ENCODE measurements at regions not wholly inside any gene's neighbourhood (a gene's known extent, or its start where the extent isn't known, plus 50 kb on each side); places are given as distances from the start of the nearest gene placed in this dataset.

- H3K4me3 ChIP-seq (ENCODE audit: low read depth, low read length), result no peak overlapping the region
- H3K36me3 ChIP-seq (ENCODE audit: control insufficient read depth, insufficient read depth, low read length), result no peaks in the 10 kb centered on the region
- FAIRE-seq (no peak), DNase-seq (ENCODE audit: low read depth) (no peak)
- TF ChIP-seq CTCF (IDR thresholded peaks at IDR 0.05; ENCODE audit: insufficient read depth, low read length, severe bottlenecking), result no peak
- no peaks in the 10 kb centered on the region for H3K27me3 ChIP-seq (ENCODE audit: control insufficient read depth, insufficient read depth, low read length)
Observed at GRCh38 chr12:84315926-84316325, 596.7 kb downstream of the SLC6A15 start.

GRCh38 chr12:84313323-84313675 lies 599.3 kb downstream of the SLC6A15 start:
- DNase-seq (ENCODE audit: low read depth) (no peak), FAIRE-seq (no peak)
- Histone ChIP-seq H3K4me3 (ENCODE audit: low read depth, low read length) (no peak overlapping the region), H3K27me3 (ENCODE audit: control insufficient read depth, insufficient read depth, low read length) (no peaks in the 10 kb centered on the region), H3K36me3 (ENCODE audit: control insufficient read depth, insufficient read depth, low read length) (no peaks in the 10 kb centered on the region)
- TF ChIP-seq CTCF (IDR thresholded peaks at IDR 0.05; ENCODE audit: insufficient read depth, low read length, severe bottlenecking), result no peak

- H3K36me3 ChIP-seq (ENCODE audit: control insufficient read depth, insufficient read depth, low read length), result no peaks in the 10 kb centered on the region
- FAIRE-seq, result no peak
- no peak overlapping the region for H3K4me3 ChIP-seq (ENCODE audit: low read depth, low read length)
- DNase-seq (ENCODE audit: low read depth), result no peak
- TF ChIP-seq CTCF (IDR thresholded peaks at IDR 0.05; ENCODE audit: insufficient read depth, low read length, severe bottlenecking), result no peak
- H3K27me3 ChIP-seq (ENCODE audit: control insufficient read depth, insufficient read depth, low read length), result no peaks in the 10 kb centered on the region
Observed at GRCh38 chr12:84308211-84308610, 604.4 kb downstream of the SLC6A15 start.

GRCh38 chr12:84305144-84305543 lies 607.5 kb downstream of the SLC6A15 start:
- Histone ChIP-seq H3K4me3 (ENCODE audit: low read depth, low read length) (no peak overlapping the region), H3K36me3 (ENCODE audit: control insufficient read depth, insufficient read depth, low read length) (no peaks in the 10 kb centered on the region), H3K27me3 (ENCODE audit: control insufficient read depth, insufficient read depth, low read length) (no peaks in the 10 kb centered on the region)
- no peak for TF ChIP-seq CTCF (IDR thresholded peaks at IDR 0.05; ENCODE audit: insufficient read depth, low read length, severe bottlenecking)
- DNase-seq (ENCODE audit: low read depth) (no peak), FAIRE-seq (no peak)

- FAIRE-seq (no peak), DNase-seq (ENCODE audit: low read depth) (no peak)
- TF ChIP-seq CTCF (IDR thresholded peaks at IDR 0.05; ENCODE audit: insufficient read depth, low read length, severe bottlenecking), result no peak
- Histone ChIP-seq H3K36me3 (ENCODE audit: control insufficient read depth, insufficient read depth, low read length) (no peaks in the 10 kb centered on the region), H3K27me3 (ENCODE audit: control insufficient read depth, insufficient read depth, low read length) (no peaks in the 10 kb centered on the region), H3K4me3 (ENCODE audit: low read depth, low read length) (no peak overlapping the region)
Observed at GRCh38 chr12:84294246-84294645, 618.4 kb downstream of the SLC6A15 start.

GRCh38 chr12:84290168-84290567 lies 622.4 kb downstream of the SLC6A15 start:
- Histone ChIP-seq H3K4me3 (ENCODE audit: low read depth, low read length) (no peak overlapping the region), H3K36me3 (ENCODE audit: control insufficient read depth, insufficient read depth, low read length) (no peaks in the 10 kb centered on the region), H3K27me3 (ENCODE audit: control insufficient read depth, insufficient read depth, low read length) (no peaks in the 10 kb centered on the region)
- TF ChIP-seq CTCF (IDR thresholded peaks at IDR 0.05; ENCODE audit: insufficient read depth, low read length, severe bottlenecking), result no peak
- DNase-seq (ENCODE audit: low read depth), result no peak
- FAIRE-seq, result no peak

Measured in bronchial epithelial cell (primary cell).